Esophagus muscularis mucosa (tissue), 4 donors: ENCODE measurements at regions not wholly inside any gene's neighbourhood (a gene's known extent, or its start where the extent isn't known, plus 50 kb on each side); places are given as distances from the start of the nearest gene placed in this dataset.

Experiments
- DNase-seq: peaks from one replicate; pipeline ENCODE4 v3.0.0-alpha.2; 2017; ENCODE audit errors: extremely low spot score
- H3K27ac ChIP-seq, 4 donors: fragments of 200-600 bp; sonication (generic); replicated peaks in 1 of 4; 1 replicate in 3 of 4; 2 replicates in 1 of 4; pipeline ENCODE4 v1.5.1; 2016 to 2019; ENCODE audit warnings: mild to moderate bottlenecking in 1 of 4
- H3K27me3 ChIP-seq, 4 donors: fragments of 200-600 bp; sonication (generic); one replicate each; pipeline versions ENCODE4 v1.5.1 to v1.6.0; 2016 to 2019
- H3K36me3 ChIP-seq, 4 donors: fragments of 200-600 bp; sonication (generic); one replicate each; pipeline ENCODE4 v1.5.1; 2016 to 2019
- H3K4me1 ChIP-seq, 4 donors: fragments of 200-600 bp; sonication (generic); one replicate each; pipeline ENCODE4 v1.5.1; 2016 to 2019
- H3K4me3 ChIP-seq, 4 donors: fragments of 200-600 bp; sonication (generic); 1 replicate in 2 of 4; 2 replicates in 2 of 4; pipeline ENCODE4 v1.5.1; 2016 to 2019; ENCODE audit warnings: mild to moderate bottlenecking in 4 of 4, moderate library complexity in 1 of 4
- H3K9me3 ChIP-seq, 4 donors: fragments of 200-600 bp; sonication (generic); 1 replicate in 3 of 4; 2 replicates in 1 of 4; pipeline ENCODE4 v1.5.1; 2016 to 2019
- EP300 ChIP-seq: sonication (generic); formaldehyde crosslinking; IDR thresholded peaks from one replicate; pipeline ENCODE4 v1.6.1; 2017; ENCODE audit warnings: antibody characterized with exemption
- POLR2A ChIP-seq: fragments of 450-650 bp; IDR thresholded peaks from one replicate; pipeline ENCODE4 v1.6.1; 2017; ENCODE audit warnings: antibody characterized with exemption, moderate library complexity, mild to moderate bottlenecking, low read depth
- POLR2AphosphoS5 ChIP-seq, 2 donors: sonication (generic); formaldehyde crosslinking; IDR thresholded peaks; one replicate each; pipeline ENCODE4 v1.6.1; 2017; ENCODE audit warnings: antibody characterized with exemption in 2 of 2
- WGBS: methylation state at CpG from one replicate; pipeline ENCODE4 v1.1.5; 2018; 5-methylcytosine and 5-hydroxymethylcytosine counted together
- intact Hi-C: fragments of 100-400 bp; cut with DNase I; formaldehyde crosslinking; loops from one replicate; pipeline ENCODE4 v1.15.1; 2023
- TF ChIP-seq, protein P1 (sequence below), 3 experiments: fragments of 200-600 bp in 2 of 3; fragments of 450-650 bp in 1 of 3; sonication (generic) in 2 of 3; IDR thresholded peaks; one replicate each; pipeline ENCODE4 v1.5.1; 2017 to 2019; ENCODE audit warnings: antibody characterized with exemption in 3 of 3, mild to moderate bottlenecking in 2 of 3, moderate library complexity in 1 of 3

DNA sequence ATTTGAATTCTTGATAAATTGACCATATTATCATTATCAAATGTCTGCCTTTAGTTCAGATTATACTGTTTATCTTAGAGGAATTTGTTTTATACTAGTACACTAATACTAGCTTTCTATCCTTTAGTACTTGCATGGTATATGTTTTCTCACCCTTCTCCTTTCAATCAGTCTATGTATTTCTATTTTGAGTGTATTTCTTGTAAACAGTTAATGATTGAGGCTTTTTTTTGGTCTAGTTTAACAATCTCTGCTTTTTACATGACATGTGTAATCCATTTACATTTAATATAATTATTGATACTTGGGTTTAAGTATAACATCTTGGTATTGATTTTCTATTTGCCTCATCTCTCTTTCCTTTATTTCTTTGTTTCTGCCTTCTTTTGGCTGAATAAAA lies 224.9 kb downstream of the CENPF start:
- intact Hi-C loops = no loop called here
- no peak for DNase-seq
- Histone ChIP-seq H3K4me1 (no peaks in the 10 kb centered on the region), H3K27ac (no peak overlapping the region), H3K9me3 (peaks cover 0 to 23% (median 8%) of the 10 kb centered on the region in 4 donors), H3K4me3 (no peak overlapping the region), H3K27me3 (no peaks in the 10 kb centered on the region), H3K36me3 (no peaks in the 10 kb centered on the region)
- no peak for TF ChIP-seq POLR2AphosphoS5 (IDR thresholded peaks at IDR 0.05)
- TF ChIP-seq, protein P1, sequence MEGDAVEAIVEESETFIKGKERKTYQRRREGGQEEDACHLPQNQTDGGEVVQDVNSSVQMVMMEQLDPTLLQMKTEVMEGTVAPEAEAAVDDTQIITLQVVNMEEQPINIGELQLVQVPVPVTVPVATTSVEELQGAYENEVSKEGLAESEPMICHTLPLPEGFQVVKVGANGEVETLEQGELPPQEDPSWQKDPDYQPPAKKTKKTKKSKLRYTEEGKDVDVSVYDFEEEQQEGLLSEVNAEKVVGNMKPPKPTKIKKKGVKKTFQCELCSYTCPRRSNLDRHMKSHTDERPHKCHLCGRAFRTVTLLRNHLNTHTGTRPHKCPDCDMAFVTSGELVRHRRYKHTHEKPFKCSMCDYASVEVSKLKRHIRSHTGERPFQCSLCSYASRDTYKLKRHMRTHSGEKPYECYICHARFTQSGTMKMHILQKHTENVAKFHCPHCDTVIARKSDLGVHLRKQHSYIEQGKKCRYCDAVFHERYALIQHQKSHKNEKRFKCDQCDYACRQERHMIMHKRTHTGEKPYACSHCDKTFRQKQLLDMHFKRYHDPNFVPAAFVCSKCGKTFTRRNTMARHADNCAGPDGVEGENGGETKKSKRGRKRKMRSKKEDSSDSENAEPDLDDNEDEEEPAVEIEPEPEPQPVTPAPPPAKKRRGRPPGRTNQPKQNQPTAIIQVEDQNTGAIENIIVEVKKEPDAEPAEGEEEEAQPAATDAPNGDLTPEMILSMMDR (IDR thresholded peaks at IDR 0.05) = no peak
- TF ChIP-seq POLR2A = no peak
- TF ChIP-seq EP300 = no peak

DNA sequence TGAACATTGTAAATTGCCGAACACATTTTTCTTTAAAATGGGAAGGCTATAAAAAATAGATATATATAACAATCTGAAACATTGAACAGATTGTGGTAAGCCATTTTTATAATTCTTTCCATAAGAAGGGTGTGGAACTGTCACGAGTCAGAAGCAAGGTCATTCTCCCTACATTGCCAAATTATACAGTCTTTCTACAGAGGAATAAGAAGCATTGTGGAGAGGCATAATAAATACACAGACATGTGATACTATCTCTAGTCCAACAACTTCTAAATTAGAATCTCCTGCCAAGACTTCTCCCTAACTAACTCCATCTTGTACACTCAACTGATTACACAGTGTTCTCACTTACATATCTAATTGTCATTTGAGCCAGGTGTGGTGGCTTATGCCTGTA lies 227.9 kb downstream of the CENPF start:
- Histone ChIP-seq H3K27me3 (no peaks in the 10 kb centered on the region), H3K9me3 (peaks cover 0 to 23% (median 8%) of the 10 kb centered on the region in 4 donors), H3K36me3 (no peaks in the 10 kb centered on the region), H3K4me3 (no peak overlapping the region), H3K4me1 (no peaks in the 10 kb centered on the region), H3K27ac (no peak overlapping the region)
- 59% methylated on average over 2 of the region's 2 CpGs for WGBS
- intact Hi-C loops = no loop called here
- DNase-seq = no peak
- TF ChIP-seq POLR2AphosphoS5 (IDR thresholded peaks at IDR 0.05) (no peak), EP300 (no peak), POLR2A (no peak)
- TF ChIP-seq, protein P1 (IDR thresholded peaks at IDR 0.05) = no peak

DNA sequence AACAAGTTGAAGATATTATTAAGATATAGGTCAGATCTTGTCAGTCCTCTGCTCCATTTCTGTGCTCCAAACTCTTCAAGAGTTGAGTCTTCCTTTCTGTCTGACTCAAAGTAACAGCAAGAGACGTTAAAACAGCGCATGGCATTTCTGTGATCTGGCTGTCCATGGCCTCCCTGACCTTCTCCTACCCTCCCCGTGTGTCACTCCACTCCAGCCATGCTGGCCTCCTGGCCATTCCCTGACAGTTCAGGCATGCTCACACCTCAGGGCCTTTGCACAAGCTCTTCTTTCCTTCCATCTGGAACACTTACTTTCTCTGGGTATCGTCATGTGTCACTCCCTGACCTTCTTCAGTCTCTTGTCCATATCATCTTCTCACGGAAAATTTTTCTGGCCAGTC lies 229.0 kb downstream of the CENPF start:
- WGBS = 87% methylated on average over 5 of the region's 5 CpGs
- no peak for DNase-seq
- Histone ChIP-seq H3K27me3 (no peaks in the 10 kb centered on the region), H3K27ac (no peak overlapping the region), H3K9me3 (peaks cover 0 to 16% (median 8%) of the 10 kb centered on the region in 4 donors), H3K4me1 (no peaks in the 10 kb centered on the region), H3K36me3 (no peaks in the 10 kb centered on the region), H3K4me3 (no peak overlapping the region)
- TF ChIP-seq, protein P1 (IDR thresholded peaks at IDR 0.05) = no peak
- TF ChIP-seq POLR2A = no peak
- TF ChIP-seq POLR2AphosphoS5 (IDR thresholded peaks at IDR 0.05) = no peak
- TF ChIP-seq EP300 = no peak
- intact Hi-C loops = no loop called here

DNA sequence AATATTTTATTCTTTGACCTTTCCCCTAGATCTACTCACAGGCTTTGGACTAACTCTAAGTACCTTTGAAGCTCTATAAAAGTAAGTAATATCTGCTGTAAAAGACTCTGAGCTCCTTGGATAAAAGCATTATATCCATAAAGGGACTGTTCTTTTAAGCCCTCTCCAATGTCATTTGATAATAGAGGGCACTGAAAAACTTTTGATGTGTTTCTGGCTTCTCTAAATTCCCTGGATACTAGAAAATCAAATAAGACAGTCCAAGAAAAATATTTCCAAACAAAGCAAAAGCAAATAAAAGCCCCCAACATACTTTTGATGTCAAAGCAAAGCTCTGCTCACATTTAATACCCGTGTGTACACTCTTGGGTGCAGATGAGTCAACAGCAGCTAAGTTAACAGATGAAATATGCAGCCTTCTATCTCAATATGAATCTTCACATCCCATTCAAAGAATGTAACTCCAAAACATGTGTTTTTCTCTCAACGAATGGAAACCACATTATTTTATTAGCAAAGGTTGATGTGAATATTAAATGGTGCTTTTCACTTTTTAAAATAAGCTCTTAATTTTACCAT lies 230.3 kb downstream of the CENPF start:
- DNase-seq = no peak
- H3K36me3 ChIP-seq = no peaks in the 10 kb centered on the region
- intact Hi-C loops = no loop called here
- no peak overlapping the region for H3K4me3 ChIP-seq
- TF ChIP-seq EP300 (no peak), POLR2AphosphoS5 (IDR thresholded peaks at IDR 0.05) (no peak), POLR2A (no peak)
- TF ChIP-seq, protein P1 (IDR thresholded peaks at IDR 0.05) = no peak
- peaks cover 0 to 4% (median 2%) of the 10 kb centered on the region in 4 donors for H3K9me3 ChIP-seq
- no peak overlapping the region for H3K27ac ChIP-seq
- WGBS = 64% methylated on average over 2 of the region's 2 CpGs
- H3K4me1 ChIP-seq = no peaks in the 10 kb centered on the region
- H3K27me3 ChIP-seq = no peaks in the 10 kb centered on the region

DNA sequence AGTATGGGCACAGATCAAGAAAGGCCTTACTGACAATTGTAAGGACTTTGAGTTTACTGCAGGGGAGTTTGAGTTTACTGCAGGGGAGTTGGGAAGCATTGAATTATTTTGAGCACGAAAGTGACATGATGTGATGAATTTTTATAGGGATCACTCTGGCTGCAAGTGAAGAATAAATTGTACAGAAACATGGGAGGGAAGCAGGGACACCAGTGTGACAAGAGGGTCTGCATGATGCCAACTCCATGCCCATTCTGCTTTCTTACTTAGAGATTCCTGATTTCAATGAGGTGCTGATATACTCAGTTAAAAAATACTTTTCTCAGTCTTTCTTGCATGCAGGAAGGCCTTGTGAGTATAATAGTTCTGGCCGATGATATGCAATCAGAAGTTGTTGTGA lies 234.4 kb downstream of the CENPF start:
- no peak for DNase-seq
- no peaks in the 10 kb centered on the region for H3K9me3 ChIP-seq
- no peak overlapping the region for H3K4me3 ChIP-seq
- H3K36me3 ChIP-seq = no peaks in the 10 kb centered on the region
- TF ChIP-seq POLR2AphosphoS5 (IDR thresholded peaks at IDR 0.05) (no peak), EP300 (no peak), POLR2A (no peak)
- no peak overlapping the region for H3K27ac ChIP-seq
- WGBS = 87% methylated on average over 2 of the region's 2 CpGs
- H3K27me3 ChIP-seq = no peaks in the 10 kb centered on the region
- intact Hi-C loops = no loop called here
- H3K4me1 ChIP-seq = no peaks in the 10 kb centered on the region
